ENCODE measurements at regions not wholly inside any gene's neighbourhood (a gene's known extent, or its start where the extent isn't known, plus 50 kb on each side); places are given as distances from the start of the nearest gene placed in this dataset.

DNA sequence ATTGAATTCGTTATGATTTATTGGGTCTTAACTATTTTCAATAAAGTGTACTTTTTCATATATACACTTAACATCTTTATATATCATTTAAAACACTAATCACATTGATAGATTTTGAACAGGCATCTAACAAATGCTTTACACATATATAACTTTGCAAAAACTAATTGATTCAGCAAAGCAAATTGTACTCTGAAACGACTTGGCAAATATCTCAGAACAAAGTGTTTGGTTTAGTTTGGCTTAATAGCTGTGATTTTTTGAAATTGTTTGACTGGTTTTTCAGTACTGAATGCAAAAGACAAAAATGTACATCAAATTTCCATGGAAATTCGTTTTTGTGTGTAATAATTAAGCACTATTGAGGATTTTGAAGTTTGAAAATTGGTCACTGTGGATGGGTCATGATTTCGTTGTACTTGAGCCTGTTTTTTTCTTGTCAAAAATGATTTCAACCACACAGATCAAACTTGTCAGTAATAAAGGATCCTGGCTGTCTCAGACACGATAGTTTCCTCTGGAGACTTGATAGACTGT lies 125.3 kb upstream of the SLC25A13 start:
- Histone ChIP-seq H3K9me3 (ENCODE audit: control insufficient read depth in 3 of 3, low read length in 3 of 3) (no peaks in the 10 kb centered on the region), H3K36me3 (ENCODE audit: control insufficient read depth in 3 of 3, insufficient read depth in 3 of 3, low read length in 3 of 3) (no peaks in the 10 kb centered on the region), H3K27me3 (ENCODE audit: control insufficient read depth in 3 of 3, insufficient read depth in 3 of 3, low read length in 3 of 3) (no peaks in the 10 kb centered on the region), H3K9ac (ENCODE audit: low read depth in 1 of 3, low read length in 3 of 3) (no peak overlapping the region), H3K27ac (ENCODE audit: low read depth, low read length) (no peak overlapping the region), H3K4me1 (ENCODE audit: control insufficient read depth in 3 of 3, insufficient read depth in 3 of 3, low read length in 3 of 3) (no peaks in the 10 kb centered on the region), H3K4me3 (ENCODE audit: low read length in 3 of 3) (no peak overlapping the region)

DNA sequence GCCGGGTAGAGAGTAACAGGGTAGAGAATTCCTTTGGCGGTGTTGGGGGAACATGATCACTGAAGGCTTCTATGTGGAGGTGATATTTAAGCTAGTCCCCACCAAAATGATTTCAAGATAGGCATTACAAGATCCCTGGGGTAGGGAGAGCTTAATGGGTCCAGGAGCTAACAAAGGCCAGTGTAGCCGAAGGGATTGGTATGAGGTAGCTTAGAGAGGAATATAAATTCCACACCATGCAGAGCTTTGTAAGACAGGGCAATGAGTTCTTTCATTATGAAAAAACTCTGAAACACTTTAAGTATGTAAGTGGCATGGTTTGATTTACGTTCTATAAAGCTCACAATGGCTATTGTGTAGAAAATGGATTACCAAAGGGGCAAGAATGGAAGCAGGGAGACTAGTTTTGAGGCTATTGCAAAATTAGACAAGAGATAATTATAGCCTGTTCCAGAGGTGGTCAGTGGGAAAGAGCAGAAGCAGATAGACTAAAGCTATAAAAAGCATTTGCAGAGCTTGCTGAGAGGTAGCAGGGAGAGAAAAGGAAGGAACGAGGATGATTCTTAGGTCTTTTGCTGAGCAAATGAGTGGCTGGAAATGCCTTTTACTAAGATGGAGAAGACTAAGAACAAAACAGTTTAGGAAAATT lies 119.7 kb upstream of the SLC25A13 start:
- no peaks in the 10 kb centered on the region for H3K27me3 ChIP-seq (ENCODE audit: control insufficient read depth in 3 of 3, insufficient read depth in 3 of 3, low read length in 3 of 3)
- no peaks in the 10 kb centered on the region for H3K36me3 ChIP-seq (ENCODE audit: control insufficient read depth in 3 of 3, insufficient read depth in 3 of 3, low read length in 3 of 3)
- H3K27ac ChIP-seq (ENCODE audit: low read depth, low read length): no peak overlapping the region
- no peaks in the 10 kb centered on the region for H3K4me1 ChIP-seq (ENCODE audit: control insufficient read depth in 3 of 3, insufficient read depth in 3 of 3, low read length in 3 of 3)
- H3K9ac ChIP-seq (ENCODE audit: low read depth in 1 of 3, low read length in 3 of 3): no peak overlapping the region
- no peaks in the 10 kb centered on the region for H3K9me3 ChIP-seq (ENCODE audit: control insufficient read depth in 3 of 3, low read length in 3 of 3)
- no peak overlapping the region for H3K4me3 ChIP-seq (ENCODE audit: low read length in 3 of 3)

DNA sequence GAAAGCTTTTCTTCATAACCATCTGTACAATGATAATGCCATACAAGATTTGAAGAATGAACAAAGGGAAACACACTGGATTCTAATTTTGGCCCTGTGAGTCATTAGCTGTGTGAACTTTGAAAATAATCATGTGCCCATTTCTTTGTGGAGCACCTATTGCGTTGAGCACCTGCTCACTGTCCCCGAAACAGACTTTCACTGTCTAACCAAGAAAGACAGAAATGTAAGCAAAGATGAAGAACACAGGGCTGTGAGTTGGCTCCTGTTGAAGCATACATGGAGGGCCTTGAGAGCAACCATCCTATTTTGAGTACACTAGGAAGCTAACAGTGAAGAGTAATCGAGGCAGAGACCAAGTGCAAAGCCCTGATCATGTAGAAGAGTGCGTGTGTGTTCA lies 118.4 kb upstream of the SLC25A13 start:
- Histone ChIP-seq H3K27me3 (ENCODE audit: control insufficient read depth in 3 of 3, insufficient read depth in 3 of 3, low read length in 3 of 3) (no peaks in the 10 kb centered on the region), H3K9ac (ENCODE audit: low read depth in 1 of 3, low read length in 3 of 3) (no peak overlapping the region), H3K4me3 (ENCODE audit: low read length in 3 of 3) (no peak overlapping the region), H3K4me1 (ENCODE audit: control insufficient read depth in 3 of 3, insufficient read depth in 3 of 3, low read length in 3 of 3) (no peaks in the 10 kb centered on the region), H3K27ac (ENCODE audit: low read depth, low read length) (no peak overlapping the region), H3K36me3 (ENCODE audit: control insufficient read depth in 3 of 3, insufficient read depth in 3 of 3, low read length in 3 of 3) (no peaks in the 10 kb centered on the region), H3K9me3 (ENCODE audit: control insufficient read depth in 3 of 3, low read length in 3 of 3) (no peaks in the 10 kb centered on the region)

DNA sequence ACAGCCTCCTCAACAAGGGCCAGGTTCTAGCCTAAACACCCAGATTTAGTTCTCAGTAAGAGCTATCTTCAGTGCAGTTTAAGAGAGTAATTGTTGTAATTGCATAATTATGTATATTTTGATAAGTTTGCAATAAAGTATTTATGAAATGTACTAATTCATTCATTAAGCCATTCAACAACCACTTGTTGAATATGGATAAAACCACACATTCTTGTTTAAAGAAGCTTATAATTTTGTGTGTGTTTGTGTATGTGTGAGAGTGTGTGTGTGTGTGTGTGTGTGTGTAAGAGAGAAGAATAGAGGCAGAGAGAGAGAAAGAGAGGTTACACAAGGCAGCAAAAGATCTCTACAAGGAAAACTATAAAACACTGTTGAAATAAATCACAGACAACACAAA lies 115.0 kb upstream of the SLC25A13 start:
- Histone ChIP-seq H3K27ac (ENCODE audit: low read depth, low read length) (no peak overlapping the region), H3K4me3 (ENCODE audit: low read length in 3 of 3) (no peak overlapping the region), H3K9me3 (ENCODE audit: control insufficient read depth in 3 of 3, low read length in 3 of 3) (no peaks in the 10 kb centered on the region), H3K36me3 (ENCODE audit: control insufficient read depth in 3 of 3, insufficient read depth in 3 of 3, low read length in 3 of 3) (no peaks in the 10 kb centered on the region), H3K4me1 (ENCODE audit: control insufficient read depth in 3 of 3, insufficient read depth in 3 of 3, low read length in 3 of 3) (no peaks in the 10 kb centered on the region), H3K27me3 (ENCODE audit: control insufficient read depth in 3 of 3, insufficient read depth in 3 of 3, low read length in 3 of 3) (no peaks in the 10 kb centered on the region), H3K9ac (ENCODE audit: low read depth in 1 of 3, low read length in 3 of 3) (no peak overlapping the region)

DNA sequence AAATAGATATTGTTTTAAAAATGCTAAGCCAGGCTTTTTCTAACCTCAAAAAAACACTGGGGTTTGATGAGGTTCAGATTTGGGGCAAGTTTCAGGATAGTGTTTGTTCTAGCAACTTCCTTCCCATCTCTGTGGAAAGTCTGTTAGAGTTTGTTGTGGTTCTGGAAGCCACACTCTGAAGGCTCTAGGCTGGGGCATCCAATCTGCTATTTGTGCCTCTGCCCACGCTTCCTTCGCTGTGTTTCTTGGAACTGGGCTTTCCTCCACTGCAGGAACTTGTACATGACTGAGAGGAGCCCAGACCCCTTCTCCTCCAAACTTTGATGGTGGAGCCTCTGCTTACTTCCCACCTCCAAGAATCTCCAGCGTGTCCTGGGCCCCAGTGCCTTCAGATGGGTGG lies 108.5 kb upstream of the SLC25A13 start:
- H3K27ac ChIP-seq (ENCODE audit: low read depth, low read length): no peak overlapping the region
- H3K36me3 ChIP-seq (ENCODE audit: control insufficient read depth in 3 of 3, insufficient read depth in 3 of 3, low read length in 3 of 3): no peaks in the 10 kb centered on the region
- no peaks in the 10 kb centered on the region for H3K27me3 ChIP-seq (ENCODE audit: control insufficient read depth in 3 of 3, insufficient read depth in 3 of 3, low read length in 3 of 3)
- H3K4me1 ChIP-seq (ENCODE audit: control insufficient read depth in 3 of 3, insufficient read depth in 3 of 3, low read length in 3 of 3): no peaks in the 10 kb centered on the region
- H3K9ac ChIP-seq (ENCODE audit: low read depth in 1 of 3, low read length in 3 of 3): no peak overlapping the region
- H3K9me3 ChIP-seq (ENCODE audit: control insufficient read depth in 3 of 3, low read length in 3 of 3): no peaks in the 10 kb centered on the region
- H3K4me3 ChIP-seq (ENCODE audit: low read length in 3 of 3): no peak overlapping the region

DNA sequence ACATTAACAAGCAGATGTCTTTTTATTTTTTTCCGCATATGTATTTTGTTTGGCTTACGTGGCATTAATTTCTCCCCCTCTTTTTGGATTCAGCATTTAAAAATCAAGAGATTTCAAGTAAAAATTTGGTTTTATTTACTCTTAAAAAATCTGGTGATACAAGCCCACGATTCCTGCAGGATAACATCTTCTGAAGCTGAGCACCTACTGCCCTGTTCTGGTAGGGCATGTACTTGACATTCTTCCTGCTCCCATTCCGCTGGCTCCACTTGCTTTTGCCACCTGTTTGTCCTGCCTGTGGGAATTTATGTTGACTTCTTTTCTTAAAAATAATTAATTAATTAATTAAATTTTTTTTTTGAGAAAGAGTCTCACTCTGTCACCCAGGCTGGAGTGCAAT lies 105.2 kb upstream of the SLC25A13 start:
- Histone ChIP-seq H3K4me1 (ENCODE audit: control insufficient read depth in 3 of 3, insufficient read depth in 3 of 3, low read length in 3 of 3) (no peaks in the 10 kb centered on the region), H3K4me3 (ENCODE audit: low read length in 3 of 3) (no peak overlapping the region), H3K9ac (ENCODE audit: low read depth in 1 of 3, low read length in 3 of 3) (no peak overlapping the region), H3K36me3 (ENCODE audit: control insufficient read depth in 3 of 3, insufficient read depth in 3 of 3, low read length in 3 of 3) (no peaks in the 10 kb centered on the region), H3K9me3 (ENCODE audit: control insufficient read depth in 3 of 3, low read length in 3 of 3) (no peaks in the 10 kb centered on the region), H3K27me3 (ENCODE audit: control insufficient read depth in 3 of 3, insufficient read depth in 3 of 3, low read length in 3 of 3) (no peaks in the 10 kb centered on the region), H3K27ac (ENCODE audit: low read depth, low read length) (no peak overlapping the region)

DNA sequence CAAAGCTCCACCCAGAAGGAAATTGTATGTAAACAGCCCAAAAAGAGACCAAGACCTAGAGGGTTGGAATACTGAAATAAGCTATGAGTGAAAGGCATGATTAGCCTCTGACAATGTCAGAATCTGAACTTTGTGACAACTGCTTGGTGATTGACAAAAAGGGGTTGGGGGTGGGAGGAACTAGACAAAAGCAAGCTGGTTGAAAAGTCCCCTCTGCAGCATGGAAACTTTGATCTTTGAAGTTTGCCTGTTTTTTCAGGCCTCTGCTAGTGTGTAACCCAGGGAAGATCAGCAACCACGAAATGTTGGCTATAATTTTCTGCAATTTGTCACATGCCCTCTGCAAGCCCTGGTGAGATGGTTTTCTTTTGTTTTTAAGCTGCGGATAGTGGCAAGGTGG lies 104.8 kb upstream of the SLC25A13 start:
- Histone ChIP-seq H3K9ac (ENCODE audit: low read depth in 1 of 3, low read length in 3 of 3) (no peak overlapping the region), H3K4me1 (ENCODE audit: control insufficient read depth in 3 of 3, insufficient read depth in 3 of 3, low read length in 3 of 3) (no peaks in the 10 kb centered on the region), H3K9me3 (ENCODE audit: control insufficient read depth in 3 of 3, low read length in 3 of 3) (no peaks in the 10 kb centered on the region)

DNA sequence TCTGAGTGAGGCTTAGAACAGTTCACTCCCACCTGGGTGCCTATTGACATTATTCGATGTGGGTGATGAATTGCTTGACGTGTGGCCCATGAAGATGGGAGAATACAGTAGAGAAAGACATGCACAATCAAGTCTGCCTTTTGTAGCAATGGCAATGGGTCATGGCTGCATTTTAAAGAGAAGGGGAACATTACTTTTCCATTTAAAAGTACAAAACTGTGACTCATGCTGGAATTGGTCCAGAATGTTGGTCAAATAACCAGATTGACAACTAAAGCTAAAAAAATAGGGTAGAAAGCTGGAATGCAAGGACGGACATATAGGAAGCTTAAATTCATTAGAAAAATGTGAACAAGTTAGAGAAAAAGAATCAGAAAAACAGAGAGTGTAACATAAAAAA lies 104.1 kb upstream of the SLC25A13 start:
- H3K4me1 ChIP-seq (ENCODE audit: control insufficient read depth in 3 of 3, insufficient read depth in 3 of 3, low read length in 3 of 3): no peaks in the 10 kb centered on the region
- no peaks in the 10 kb centered on the region for H3K36me3 ChIP-seq (ENCODE audit: control insufficient read depth in 3 of 3, insufficient read depth in 3 of 3, low read length in 3 of 3)
- H3K27me3 ChIP-seq (ENCODE audit: control insufficient read depth in 3 of 3, insufficient read depth in 3 of 3, low read length in 3 of 3): no peaks in the 10 kb centered on the region
- H3K9ac ChIP-seq (ENCODE audit: low read depth in 1 of 3, low read length in 3 of 3): no peak overlapping the region
- H3K4me3 ChIP-seq (ENCODE audit: low read length in 3 of 3): no peak overlapping the region
- no peak overlapping the region for H3K27ac ChIP-seq (ENCODE audit: low read depth, low read length)
- H3K9me3 ChIP-seq (ENCODE audit: control insufficient read depth in 3 of 3, low read length in 3 of 3): no peaks in the 10 kb centered on the region

More for the DNA sequence above, 104.8 kb upstream of the SLC25A13 start:
- Histone ChIP-seq H3K27me3 (ENCODE audit: control insufficient read depth in 3 of 3, insufficient read depth in 3 of 3, low read length in 3 of 3) (no peaks in the 10 kb centered on the region), H3K36me3 (ENCODE audit: control insufficient read depth in 3 of 3, insufficient read depth in 3 of 3, low read length in 3 of 3) (no peaks in the 10 kb centered on the region), H3K4me3 (ENCODE audit: low read length in 3 of 3) (no peak overlapping the region), H3K27ac (ENCODE audit: low read depth, low read length) (no peak overlapping the region)

DNA sequence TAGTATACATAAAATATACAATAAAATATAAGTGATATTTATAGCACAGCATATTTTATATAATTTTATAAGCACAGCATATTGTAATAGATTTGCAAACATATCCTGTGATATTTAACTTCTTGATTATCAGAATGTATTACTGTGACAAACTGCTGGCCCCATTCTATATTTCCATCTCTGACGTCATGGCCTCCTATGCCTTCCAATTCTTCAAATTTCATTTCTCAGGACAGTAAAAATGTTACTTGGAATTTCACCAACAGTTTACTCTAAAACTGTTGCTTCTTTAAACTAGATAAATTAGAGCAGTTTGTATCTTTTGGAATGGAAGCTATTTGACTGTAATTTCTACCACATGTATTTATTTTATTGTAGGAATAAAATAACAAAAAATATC lies 102.5 kb upstream of the SLC25A13 start:
- Histone ChIP-seq H3K36me3 (ENCODE audit: control insufficient read depth in 3 of 3, insufficient read depth in 3 of 3, low read length in 3 of 3) (no peaks in the 10 kb centered on the region), H3K9me3 (ENCODE audit: control insufficient read depth in 3 of 3, low read length in 3 of 3) (no peaks in the 10 kb centered on the region), H3K27me3 (ENCODE audit: control insufficient read depth in 3 of 3, insufficient read depth in 3 of 3, low read length in 3 of 3) (no peaks in the 10 kb centered on the region), H3K27ac (ENCODE audit: low read depth, low read length) (no peak overlapping the region), H3K4me1 (ENCODE audit: control insufficient read depth in 3 of 3, insufficient read depth in 3 of 3, low read length in 3 of 3) (no peaks in the 10 kb centered on the region), H3K9ac (ENCODE audit: low read depth in 1 of 3, low read length in 3 of 3) (no peak overlapping the region), H3K4me3 (ENCODE audit: low read length in 3 of 3) (no peak overlapping the region)

DNA sequence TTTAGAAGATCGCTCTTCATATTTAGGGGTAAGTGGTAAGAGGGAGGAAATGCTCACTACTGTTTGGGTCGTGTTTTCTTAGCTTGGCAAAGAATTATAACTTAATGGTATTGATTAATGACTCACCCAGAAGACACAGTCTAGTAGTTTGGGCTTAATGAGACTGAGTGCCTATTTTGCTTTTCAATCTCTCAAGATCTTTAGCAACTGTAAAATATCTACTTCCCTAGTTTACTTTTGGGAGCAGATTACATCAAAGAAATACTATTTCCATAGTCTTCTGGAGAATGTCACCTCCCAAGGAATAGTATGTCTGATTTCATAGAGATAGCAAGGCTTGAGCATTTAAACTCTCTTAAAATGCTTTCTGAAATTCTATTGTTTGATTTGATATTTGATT lies 100.5 kb upstream of the SLC25A13 start:
- no peak overlapping the region for H3K27ac ChIP-seq (ENCODE audit: low read depth, low read length)
- no peaks in the 10 kb centered on the region for H3K36me3 ChIP-seq (ENCODE audit: control insufficient read depth in 3 of 3, insufficient read depth in 3 of 3, low read length in 3 of 3)
- H3K27me3 ChIP-seq (ENCODE audit: control insufficient read depth in 3 of 3, insufficient read depth in 3 of 3, low read length in 3 of 3): no peaks in the 10 kb centered on the region
- H3K9me3 ChIP-seq (ENCODE audit: control insufficient read depth in 3 of 3, low read length in 3 of 3): no peaks in the 10 kb centered on the region
- no peaks in the 10 kb centered on the region for H3K4me1 ChIP-seq (ENCODE audit: control insufficient read depth in 3 of 3, insufficient read depth in 3 of 3, low read length in 3 of 3)
- H3K4me3 ChIP-seq (ENCODE audit: low read length in 3 of 3): no peak overlapping the region
- H3K9ac ChIP-seq (ENCODE audit: low read depth in 1 of 3, low read length in 3 of 3): no peak overlapping the region

Measured in skeletal muscle tissue (tissue), 3 donors.